GM12891 (cell line): ENCODE measurements at regions not wholly inside any gene's neighbourhood (a gene's known extent, or its start where the extent isn't known, plus 50 kb on each side); places are given as distances from the start of the nearest gene placed in this dataset.

Source experiments
- PAX5 ChIP-seq: IDR thresholded peaks from 2 replicates; pipeline ENCODE4 v1.6.1; 2011; ENCODE audit warnings: low read length, moderate library complexity, mild to moderate bottlenecking; ENCODE audit not compliant: insufficient read depth, severe bottlenecking
- POLR2A ChIP-seq: IDR thresholded peaks from 2 replicates; pipeline ENCODE4 v1.6.1; 2011; ENCODE audit warnings: low read depth, low read length, control low read depth
- POLR2AphosphoS5 ChIP-seq: IDR thresholded peaks from 2 replicates; pipeline ENCODE4 v1.6.1; 2011; ENCODE audit warnings: low read depth, low read length, control low read depth
- SPI1 ChIP-seq: IDR thresholded peaks from 2 replicates; pipeline ENCODE4 v1.6.1; 2011; ENCODE audit warnings: low read depth, low read length, control low read depth
- TAF1 ChIP-seq: IDR thresholded peaks from 2 replicates; pipeline ENCODE4 v1.6.1; 2011; ENCODE audit warnings: low read depth, low read length, control low read depth

DNA sequence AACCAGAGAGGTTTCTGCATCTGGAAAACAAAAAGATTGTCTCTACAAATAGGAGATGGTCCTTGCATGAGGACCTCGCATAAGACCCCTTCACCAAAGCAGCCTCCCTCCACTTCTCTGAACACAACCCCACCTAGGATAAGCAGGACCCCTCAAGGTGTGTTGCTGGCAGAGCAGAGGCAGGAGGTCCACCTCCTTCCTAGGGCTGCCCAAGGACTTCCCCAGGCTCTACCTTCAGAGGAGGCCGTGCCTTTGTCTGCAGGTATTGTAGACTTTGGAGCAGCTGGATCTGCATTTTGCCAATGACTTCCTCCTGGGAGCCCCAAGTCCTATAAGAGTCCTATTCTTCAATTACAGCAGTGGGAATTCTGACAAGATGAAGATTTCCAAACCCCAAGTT lies 67.3 kb upstream of the TSPAN11 start:
- TF ChIP-seq POLR2A (no peak), POLR2AphosphoS5 (no peak), TAF1 (no peak), SPI1 (no peak), PAX5 (no peak)
